ENCODE measurements at regions not wholly inside any gene's neighbourhood (a gene's known extent, or its start where the extent isn't known, plus 50 kb on each side); places are given as distances from the start of the nearest gene placed in this dataset.

DNA sequence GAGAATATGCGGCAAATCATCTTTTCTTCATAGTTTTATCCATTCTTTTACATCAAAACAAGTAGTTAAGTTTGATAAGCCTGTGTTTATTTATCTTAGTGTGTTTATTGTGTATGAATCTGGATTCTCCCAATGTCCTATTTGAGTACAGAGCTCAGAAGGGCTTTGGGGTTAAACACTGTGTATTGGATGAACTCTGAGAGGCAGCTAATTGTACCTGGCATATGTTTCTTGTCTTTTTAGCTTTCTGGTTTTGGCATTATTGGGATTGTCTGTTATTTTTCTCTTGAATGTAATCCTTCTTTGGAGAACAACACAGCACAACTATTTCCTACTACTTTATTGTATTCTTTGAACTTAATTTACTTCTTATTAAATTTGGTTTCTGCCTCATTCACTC lies 906.9 kb downstream of the ADGRL2 start:
- Histone ChIP-seq H3K36me3 (no peaks in the 10 kb centered on the region), H3K9me3 (replicated peaks) (peaks cover 2% of the 10 kb centered on the region), H3K27ac (replicated peaks) (no peak overlapping the region), H3K4me3 (no peak overlapping the region), H3K27me3 (ENCODE audit: low read depth) (no peaks in the 10 kb centered on the region), H3K4me1 (peaks cover 13% of the 10 kb centered on the region)
- TF ChIP-seq, protein P1, sequence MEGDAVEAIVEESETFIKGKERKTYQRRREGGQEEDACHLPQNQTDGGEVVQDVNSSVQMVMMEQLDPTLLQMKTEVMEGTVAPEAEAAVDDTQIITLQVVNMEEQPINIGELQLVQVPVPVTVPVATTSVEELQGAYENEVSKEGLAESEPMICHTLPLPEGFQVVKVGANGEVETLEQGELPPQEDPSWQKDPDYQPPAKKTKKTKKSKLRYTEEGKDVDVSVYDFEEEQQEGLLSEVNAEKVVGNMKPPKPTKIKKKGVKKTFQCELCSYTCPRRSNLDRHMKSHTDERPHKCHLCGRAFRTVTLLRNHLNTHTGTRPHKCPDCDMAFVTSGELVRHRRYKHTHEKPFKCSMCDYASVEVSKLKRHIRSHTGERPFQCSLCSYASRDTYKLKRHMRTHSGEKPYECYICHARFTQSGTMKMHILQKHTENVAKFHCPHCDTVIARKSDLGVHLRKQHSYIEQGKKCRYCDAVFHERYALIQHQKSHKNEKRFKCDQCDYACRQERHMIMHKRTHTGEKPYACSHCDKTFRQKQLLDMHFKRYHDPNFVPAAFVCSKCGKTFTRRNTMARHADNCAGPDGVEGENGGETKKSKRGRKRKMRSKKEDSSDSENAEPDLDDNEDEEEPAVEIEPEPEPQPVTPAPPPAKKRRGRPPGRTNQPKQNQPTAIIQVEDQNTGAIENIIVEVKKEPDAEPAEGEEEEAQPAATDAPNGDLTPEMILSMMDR (IDR thresholded peaks at IDR 0.05; ENCODE audit: borderline replicate concordance), result no peak
- no peak for DNase-seq
- intact Hi-C loops (cut with micrococcal nuclease), result no loop called here

DNA sequence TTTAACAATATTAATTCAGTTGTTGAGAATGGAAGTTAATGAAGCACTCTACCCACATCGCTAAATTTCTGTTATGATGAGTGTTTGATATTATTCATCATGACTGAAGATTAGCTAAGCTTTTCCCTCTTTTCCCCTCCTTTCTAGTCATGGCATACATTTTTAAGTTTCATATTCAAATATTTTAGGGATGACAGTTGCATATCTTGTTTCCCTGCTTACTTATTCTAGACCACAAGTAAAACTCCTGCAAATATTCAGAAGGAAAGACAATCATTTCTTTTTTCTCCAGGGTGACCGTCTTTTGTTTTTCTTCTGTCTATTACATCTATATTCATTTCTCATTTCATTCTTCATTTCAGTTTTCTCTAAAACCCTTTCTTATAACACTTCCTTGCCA lies 906.0 kb downstream of the ADGRL2 start:
- Histone ChIP-seq H3K27ac (replicated peaks) (no peak overlapping the region), H3K27me3 (ENCODE audit: low read depth) (no peaks in the 10 kb centered on the region), H3K4me3 (no peak overlapping the region), H3K36me3 (no peaks in the 10 kb centered on the region), H3K4me1 (peaks cover 13% of the 10 kb centered on the region), H3K9me3 (replicated peaks) (no peaks in the 10 kb centered on the region)
- TF ChIP-seq, protein P1 (IDR thresholded peaks at IDR 0.05; ENCODE audit: borderline replicate concordance), result no peak
- intact Hi-C loops (cut with micrococcal nuclease), result no loop called here
- no peak for DNase-seq

DNA sequence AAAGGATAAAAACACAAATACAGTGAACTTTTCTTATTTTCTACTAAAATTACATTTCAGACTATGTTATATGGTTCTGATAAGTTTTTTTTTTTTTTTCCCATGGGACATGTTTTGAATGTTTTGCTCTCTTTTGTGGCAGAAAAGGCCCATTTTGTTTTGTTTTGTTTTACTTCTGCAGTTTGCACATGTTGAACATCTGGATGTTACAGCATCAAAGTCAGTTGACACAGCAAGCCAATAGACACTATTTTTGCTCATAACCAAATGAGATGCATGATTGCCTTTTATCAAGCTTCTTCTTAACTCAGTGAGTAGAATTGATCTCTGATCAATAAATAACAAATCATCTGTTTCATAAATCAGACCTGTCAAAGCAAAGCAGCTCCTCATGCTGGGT lies 904.2 kb downstream of the ADGRL2 start:
- intact Hi-C loops (cut with micrococcal nuclease), result no loop called here
- TF ChIP-seq, protein P1 (IDR thresholded peaks at IDR 0.05; ENCODE audit: borderline replicate concordance), result no peak
- Histone ChIP-seq H3K27ac (replicated peaks) (peak overlapping the region; percentile 51), H3K9me3 (replicated peaks) (no peaks in the 10 kb centered on the region), H3K4me3 (no peak overlapping the region), H3K4me1 (peaks cover 13% of the 10 kb centered on the region), H3K36me3 (no peaks in the 10 kb centered on the region), H3K27me3 (ENCODE audit: low read depth) (no peaks in the 10 kb centered on the region)
- DNase-seq, result no peak

DNA sequence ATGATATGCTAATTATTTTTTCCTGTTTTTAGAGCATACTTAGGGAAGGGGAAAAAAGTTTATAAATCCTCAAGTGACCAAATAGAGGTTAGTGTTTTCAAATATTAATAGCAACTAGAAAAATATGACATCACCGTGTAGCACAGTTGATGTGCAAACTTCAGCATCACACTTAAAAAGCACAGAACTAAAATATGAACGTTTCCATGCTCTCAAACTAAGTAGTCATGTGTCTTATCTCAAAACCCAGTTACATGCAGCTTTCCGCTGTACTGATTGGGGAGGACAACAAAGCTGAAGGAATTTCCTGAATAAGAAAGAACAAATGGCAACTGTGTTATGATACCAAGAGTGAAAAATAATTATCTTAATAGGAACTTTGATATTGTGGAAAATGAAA lies 903.7 kb downstream of the ADGRL2 start:
- DNase-seq, result no peak
- TF ChIP-seq, protein P1 (IDR thresholded peaks at IDR 0.05; ENCODE audit: borderline replicate concordance), result no peak

DNA sequence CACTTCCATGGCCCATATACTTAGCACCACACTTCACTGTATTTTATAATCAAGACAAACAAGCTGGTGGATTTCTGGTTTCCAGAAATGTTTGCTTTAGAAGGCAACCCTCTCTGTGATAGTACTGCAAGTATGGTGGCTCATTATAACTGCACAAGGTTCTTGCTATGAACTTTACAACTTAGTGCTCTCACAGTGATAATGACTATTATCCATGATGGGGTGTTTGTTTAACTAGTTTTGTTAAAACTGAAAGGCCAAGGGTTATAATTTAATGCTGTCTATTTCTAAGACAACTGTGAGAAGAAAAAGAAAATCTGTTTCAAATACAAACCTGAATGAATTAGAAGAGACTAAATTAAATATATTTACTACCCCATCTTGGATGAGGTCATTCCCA lies 903.2 kb downstream of the ADGRL2 start:
- H3K36me3 ChIP-seq, result no peaks in the 10 kb centered on the region
- no peaks in the 10 kb centered on the region for H3K27me3 ChIP-seq (ENCODE audit: low read depth)
- intact Hi-C loops (cut with micrococcal nuclease), result no loop called here
- TF ChIP-seq, protein P1 (IDR thresholded peaks at IDR 0.05; ENCODE audit: borderline replicate concordance), result no peak
- no peak overlapping the region for H3K4me3 ChIP-seq
- DNase-seq, result no peak
- H3K9me3 ChIP-seq (replicated peaks), result no peaks in the 10 kb centered on the region
- H3K4me1 ChIP-seq, result peaks cover 13% of the 10 kb centered on the region
- peak overlapping the region; percentile 45 for H3K27ac ChIP-seq (replicated peaks)

More for the DNA sequence above, 903.7 kb downstream of the ADGRL2 start:
- no peaks in the 10 kb centered on the region for H3K27me3 ChIP-seq (ENCODE audit: low read depth)
- H3K4me3 ChIP-seq, result no peak overlapping the region
- H3K9me3 ChIP-seq (replicated peaks), result no peaks in the 10 kb centered on the region
- H3K36me3 ChIP-seq, result no peaks in the 10 kb centered on the region
- intact Hi-C loops (cut with micrococcal nuclease), result no loop called here
- H3K4me1 ChIP-seq, result peaks cover 13% of the 10 kb centered on the region
- peak overlapping the region; percentile 51 for H3K27ac ChIP-seq (replicated peaks)

DNA sequence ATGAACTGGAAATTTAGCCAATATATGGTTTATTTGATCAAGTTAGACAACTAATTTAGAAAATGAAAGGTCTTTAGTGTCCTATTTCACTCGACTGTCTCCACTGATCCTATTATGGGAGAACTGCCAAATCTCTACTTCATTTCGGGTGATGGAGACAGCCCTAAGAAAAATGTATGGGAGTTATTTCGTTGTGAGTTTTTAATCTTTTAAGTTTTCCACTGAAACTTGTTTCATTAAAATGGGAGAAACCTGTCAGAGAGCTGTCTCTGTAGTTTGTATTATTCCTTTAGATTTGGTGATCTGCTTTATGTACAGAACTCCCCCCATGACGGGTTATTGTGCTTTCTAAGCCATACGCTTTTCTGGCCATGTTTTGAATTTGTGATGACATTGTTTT lies 899.7 kb downstream of the ADGRL2 start:
- TF ChIP-seq, protein P1 (IDR thresholded peaks at IDR 0.05; ENCODE audit: borderline replicate concordance), result no peak
- no peak overlapping the region for H3K27ac ChIP-seq (replicated peaks)
- no peak overlapping the region for H3K4me3 ChIP-seq
- intact Hi-C loops (cut with micrococcal nuclease), result no loop called here
- H3K9me3 ChIP-seq (replicated peaks), result no peaks in the 10 kb centered on the region
- H3K27me3 ChIP-seq (ENCODE audit: low read depth), result no peaks in the 10 kb centered on the region
- no peak for DNase-seq
- peaks cover 13% of the 10 kb centered on the region for H3K4me1 ChIP-seq
- H3K36me3 ChIP-seq, result no peaks in the 10 kb centered on the region

All from left ventricle myocardium inferior (tissue), 1 donor.